ENCODE measurements at regions not wholly inside any gene's neighbourhood (a gene's known extent, or its start where the extent isn't known, plus 50 kb on each side); places are given as distances from the start of the nearest gene placed in this dataset.
A peak's percentile ranks its signal among the peaks of the same experiment; 100 is the strongest.

DNA sequence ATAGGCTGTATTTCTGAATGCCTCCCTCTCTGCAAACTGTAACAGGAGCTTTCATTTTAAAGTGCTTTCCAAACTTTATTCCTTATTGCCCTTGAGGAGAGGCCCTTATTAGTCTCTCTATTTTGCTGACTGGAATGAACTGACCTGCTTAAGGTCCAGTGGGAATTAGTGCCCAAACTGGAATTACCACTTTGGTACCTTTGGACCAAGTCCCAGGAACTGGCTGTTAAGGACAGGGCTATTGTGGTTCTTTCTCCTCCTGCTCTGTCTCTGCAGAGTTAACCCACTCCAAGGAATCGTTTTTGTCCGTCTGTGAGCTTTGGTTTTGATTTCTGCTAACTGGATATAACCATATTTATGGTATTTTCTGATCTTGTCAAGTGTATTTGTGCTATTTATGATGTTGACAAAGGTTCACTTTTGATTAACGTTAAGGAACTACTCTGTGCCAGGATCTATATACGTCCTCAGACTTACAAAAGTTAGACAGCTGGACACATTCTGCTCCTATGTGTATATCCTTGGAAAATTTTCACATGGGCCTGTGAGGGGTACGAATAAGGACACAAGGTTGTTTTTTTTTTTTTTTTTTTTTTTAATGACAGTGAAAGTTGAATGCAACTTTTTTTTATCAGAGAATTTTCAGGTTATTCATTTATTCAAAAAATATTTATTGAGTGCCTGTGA lies 189.1 kb upstream of the ANKRD55 start:
- no peaks in the 10 kb centered on the region for H3K9me3 ChIP-seq
- H3K4me1 ChIP-seq = no peaks in the 10 kb centered on the region
- no peak overlapping the region for H3K27ac ChIP-seq
- H3K27me3 ChIP-seq = no peaks in the 10 kb centered on the region
- no peak for TF ChIP-seq POLR2A (IDR thresholded peaks at IDR 0.05)
- TF ChIP-seq, protein P1, sequence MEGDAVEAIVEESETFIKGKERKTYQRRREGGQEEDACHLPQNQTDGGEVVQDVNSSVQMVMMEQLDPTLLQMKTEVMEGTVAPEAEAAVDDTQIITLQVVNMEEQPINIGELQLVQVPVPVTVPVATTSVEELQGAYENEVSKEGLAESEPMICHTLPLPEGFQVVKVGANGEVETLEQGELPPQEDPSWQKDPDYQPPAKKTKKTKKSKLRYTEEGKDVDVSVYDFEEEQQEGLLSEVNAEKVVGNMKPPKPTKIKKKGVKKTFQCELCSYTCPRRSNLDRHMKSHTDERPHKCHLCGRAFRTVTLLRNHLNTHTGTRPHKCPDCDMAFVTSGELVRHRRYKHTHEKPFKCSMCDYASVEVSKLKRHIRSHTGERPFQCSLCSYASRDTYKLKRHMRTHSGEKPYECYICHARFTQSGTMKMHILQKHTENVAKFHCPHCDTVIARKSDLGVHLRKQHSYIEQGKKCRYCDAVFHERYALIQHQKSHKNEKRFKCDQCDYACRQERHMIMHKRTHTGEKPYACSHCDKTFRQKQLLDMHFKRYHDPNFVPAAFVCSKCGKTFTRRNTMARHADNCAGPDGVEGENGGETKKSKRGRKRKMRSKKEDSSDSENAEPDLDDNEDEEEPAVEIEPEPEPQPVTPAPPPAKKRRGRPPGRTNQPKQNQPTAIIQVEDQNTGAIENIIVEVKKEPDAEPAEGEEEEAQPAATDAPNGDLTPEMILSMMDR (IDR thresholded peaks at IDR 0.05) = no peak
- 50% methylated on average over 5 of the region's 5 CpGs for WGBS (ENCODE audit: insufficient coverage, low coverage, low lambda C conversion rate, missing lambda C conversion rate)
- intact Hi-C loops (cut with DNase I) = no loop called here
- H3K36me3 ChIP-seq = no peaks in the 10 kb centered on the region
- DNase-seq (no peak), ATAC-seq (peak in 2 of 4 donors; percentile 23 to 41)
- H3K4me3 ChIP-seq = no peak overlapping the region

DNA sequence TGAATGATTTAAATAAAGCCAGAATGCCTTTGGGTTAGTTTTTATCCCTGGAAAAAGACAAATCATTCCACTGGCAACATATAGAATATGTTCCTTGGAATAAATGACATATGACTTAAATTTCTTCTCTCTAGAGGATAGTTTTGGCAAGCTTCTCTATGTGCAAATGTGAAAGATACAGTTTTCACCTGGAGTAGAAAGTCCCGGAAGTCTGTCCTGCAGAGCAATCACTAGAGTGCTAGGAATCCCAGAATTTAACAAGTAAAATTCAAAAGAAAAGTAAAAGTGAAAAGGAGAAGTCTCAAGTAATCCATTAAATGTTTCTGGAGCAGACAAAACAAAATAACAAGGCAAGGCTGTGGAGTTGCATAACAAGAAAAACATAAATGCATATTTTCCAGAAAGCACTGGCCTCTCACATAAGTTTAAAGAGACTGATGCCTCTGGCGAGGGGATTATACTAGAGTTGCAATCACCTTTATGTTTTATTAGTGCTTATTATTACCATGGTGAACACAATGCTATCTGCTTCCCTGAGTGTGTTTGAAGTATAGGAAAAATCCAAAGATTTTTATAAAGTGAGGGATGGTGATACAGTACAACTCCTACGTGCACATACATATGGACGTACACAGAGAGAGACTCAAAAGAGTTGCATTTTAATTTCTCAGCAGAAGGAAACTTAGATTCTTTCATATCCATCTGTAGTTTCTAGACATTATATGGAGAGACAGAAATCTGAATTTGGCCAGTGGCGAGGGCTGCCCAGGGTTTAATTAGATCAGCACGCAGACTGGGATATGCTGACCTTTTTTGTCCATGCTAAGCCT lies 188.3 kb upstream of the ANKRD55 start:
- H3K4me3 ChIP-seq = no peak overlapping the region
- H3K36me3 ChIP-seq = no peaks in the 10 kb centered on the region
- no peaks in the 10 kb centered on the region for H3K27me3 ChIP-seq
- DNase-seq (no peak), ATAC-seq (no peak)
- H3K9me3 ChIP-seq = no peaks in the 10 kb centered on the region
- no peak for TF ChIP-seq POLR2A (IDR thresholded peaks at IDR 0.05)
- TF ChIP-seq, protein P1 (IDR thresholded peaks at IDR 0.05) = no peak
- intact Hi-C loops (cut with DNase I) = no loop called here
- no peak overlapping the region for H3K27ac ChIP-seq
- WGBS (ENCODE audit: insufficient coverage, low coverage, low lambda C conversion rate, missing lambda C conversion rate) = 83% methylated on average over 6 of the region's 6 CpGs
- H3K4me1 ChIP-seq = no peaks in the 10 kb centered on the region

DNA sequence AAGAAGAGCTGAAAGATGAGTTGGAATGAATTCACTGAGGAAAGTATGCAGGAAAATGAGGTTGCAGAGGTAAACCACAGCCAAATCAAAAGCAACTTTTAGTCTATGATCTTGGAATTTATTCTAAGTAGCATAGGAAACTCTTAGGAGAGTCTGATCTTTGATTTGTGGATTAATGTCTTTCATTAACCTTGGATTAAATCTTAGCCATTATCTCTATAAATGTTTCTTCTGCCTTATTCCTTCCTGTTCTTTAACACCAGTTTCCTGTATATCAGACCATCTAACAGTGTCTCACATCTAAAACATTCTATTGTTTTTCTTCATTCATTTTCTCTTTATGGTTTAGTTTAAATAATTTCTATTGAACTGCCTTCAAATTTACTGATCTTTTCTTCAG lies 187.2 kb upstream of the ANKRD55 start:
- H3K4me3 ChIP-seq = no peak overlapping the region
- H3K27me3 ChIP-seq = no peaks in the 10 kb centered on the region
- no peak for DNase-seq
- intact Hi-C loops (cut with DNase I) = no loop called here
- no peaks in the 10 kb centered on the region for H3K9me3 ChIP-seq
- no peaks in the 10 kb centered on the region for H3K4me1 ChIP-seq
- no peak for TF ChIP-seq POLR2A (IDR thresholded peaks at IDR 0.05)
- TF ChIP-seq, protein P1 (IDR thresholded peaks at IDR 0.05) = no peak
- ATAC-seq = no peak
- H3K36me3 ChIP-seq = no peaks in the 10 kb centered on the region
- H3K27ac ChIP-seq = no peak overlapping the region

DNA sequence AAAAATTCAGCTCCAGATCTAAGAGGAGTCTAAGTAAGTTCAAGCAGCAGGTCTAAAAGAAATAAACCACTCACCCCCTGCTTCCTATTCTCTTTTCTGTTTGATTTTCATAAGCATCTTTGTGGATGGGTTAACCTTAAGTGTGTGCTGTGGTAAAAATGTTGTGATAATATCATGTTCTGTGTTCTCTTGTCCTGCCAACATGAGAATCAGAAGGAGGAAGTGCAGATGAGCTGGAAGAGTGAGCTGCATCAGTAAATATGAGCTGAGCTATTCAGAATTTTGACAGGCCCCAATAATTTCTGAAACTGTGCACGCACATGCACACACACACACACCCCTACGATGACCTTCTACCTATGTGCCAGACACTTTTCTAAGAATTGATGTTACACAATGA lies 186.5 kb upstream of the ANKRD55 start:
- no peak for ATAC-seq
- H3K9me3 ChIP-seq = no peaks in the 10 kb centered on the region
- H3K27me3 ChIP-seq = no peaks in the 10 kb centered on the region
- no peak for DNase-seq
- intact Hi-C loops (cut with DNase I) = no loop called here
- H3K27ac ChIP-seq = no peak overlapping the region
- H3K4me1 ChIP-seq = no peaks in the 10 kb centered on the region
- TF ChIP-seq POLR2A (IDR thresholded peaks at IDR 0.05) = no peak
- TF ChIP-seq, protein P1 (IDR thresholded peaks at IDR 0.05) = no peak
- H3K4me3 ChIP-seq = no peak overlapping the region
- 100% methylated on average over 2 of the region's 2 CpGs for WGBS (ENCODE audit: insufficient coverage, low coverage, low lambda C conversion rate, missing lambda C conversion rate)
- H3K36me3 ChIP-seq = no peaks in the 10 kb centered on the region

Data from right lobe of liver (tissue), 6 donors.